Peyer's patch (tissue), 4 donors: ENCODE measurements at regions not wholly inside any gene's neighbourhood (a gene's known extent, or its start where the extent isn't known, plus 50 kb on each side); places are given as distances from the start of the nearest gene placed in this dataset.

Experiments used
- DNase-seq, 3 donors: peaks; one replicate each; pipeline ENCODE4 v3.0.0-alpha.2; 2017 to 2019
- H3K27ac ChIP-seq, 4 donors: fragments of 200-600 bp; sonication (generic); one replicate each; pipeline ENCODE4 v1.5.1; 2016 to 2019
- H3K27me3 ChIP-seq, 2 donors: fragments of 200-600 bp; sonication (generic); one replicate each; pipeline ENCODE4 v1.5.1; 2019
- H3K36me3 ChIP-seq, 3 donors: fragments of 200-600 bp; sonication (generic); one replicate each; pipeline ENCODE4 v1.5.1; 2016 to 2019
- H3K4me1 ChIP-seq, 4 donors: fragments of 200-600 bp; sonication (generic); one replicate each; pipeline ENCODE4 v1.5.1; 2016 to 2019
- H3K4me3 ChIP-seq, 4 donors: fragments of 200-600 bp; sonication (generic); 1 replicate in 3 of 4; 2 replicates in 1 of 4; pipeline ENCODE4 v1.5.1; 2016 to 2019; ENCODE audit warnings: mild to moderate bottlenecking in 1 of 4
- H3K9me3 ChIP-seq, 4 donors: fragments of 200-600 bp; sonication (generic); one replicate each; pipeline ENCODE4 v1.5.1; 2016 to 2019; ENCODE audit warnings: mild to moderate bottlenecking in 1 of 4
- CTCF ChIP-seq, 6 experiments: fragments of 450-650 bp in 4 of 6; fragments of 200-600 bp in 2 of 6; sonication (generic) in 1 of 6; IDR thresholded peaks; one replicate each; pipeline ENCODE4 v1.5.1; 2017 to 2019; ENCODE audit warnings: antibody characterized with exemption in 6 of 6, mild to moderate bottlenecking in 3 of 6, moderate library complexity in 1 of 6
- POLR2A ChIP-seq, 2 donors: fragments of 450-650 bp; IDR thresholded peaks; one replicate each; pipeline ENCODE4 v1.5.1; 2017; ENCODE audit warnings: antibody characterized with exemption in 2 of 2, mild to moderate bottlenecking in 2 of 2, moderate library complexity in 2 of 2

DNA sequence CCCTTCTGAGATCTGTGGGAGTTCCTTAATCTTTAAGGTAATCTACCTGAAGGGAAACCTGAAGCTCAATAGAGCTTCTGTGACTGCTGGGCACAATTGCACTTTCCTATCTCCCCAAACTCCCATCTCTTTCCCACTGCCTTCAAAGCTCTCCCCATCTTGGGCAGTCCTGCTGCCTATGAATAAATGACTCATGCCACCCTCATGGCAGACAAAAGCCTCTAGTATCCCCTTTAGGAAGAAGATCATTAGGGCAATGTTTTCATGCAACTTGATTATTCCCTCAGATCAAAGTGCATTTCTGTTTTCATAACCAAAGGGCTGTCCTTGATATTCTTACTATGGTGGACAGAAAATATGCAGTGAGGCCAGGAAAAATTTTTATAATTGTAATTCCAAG is 704.9 kb upstream of the LRRN3 start:
- Histone ChIP-seq H3K9me3 (no peaks in the 10 kb centered on the region), H3K4me3 (no peak overlapping the region), H3K36me3 (no peaks in the 10 kb centered on the region), H3K27me3 (no peaks in the 10 kb centered on the region), H3K27ac (no peak overlapping the region), H3K4me1 (no peaks in the 10 kb centered on the region)
- DNase-seq, result no peak
- TF ChIP-seq POLR2A (IDR thresholded peaks at IDR 0.05), result no peak
- no peak for TF ChIP-seq CTCF (IDR thresholded peaks at IDR 0.05)

DNA sequence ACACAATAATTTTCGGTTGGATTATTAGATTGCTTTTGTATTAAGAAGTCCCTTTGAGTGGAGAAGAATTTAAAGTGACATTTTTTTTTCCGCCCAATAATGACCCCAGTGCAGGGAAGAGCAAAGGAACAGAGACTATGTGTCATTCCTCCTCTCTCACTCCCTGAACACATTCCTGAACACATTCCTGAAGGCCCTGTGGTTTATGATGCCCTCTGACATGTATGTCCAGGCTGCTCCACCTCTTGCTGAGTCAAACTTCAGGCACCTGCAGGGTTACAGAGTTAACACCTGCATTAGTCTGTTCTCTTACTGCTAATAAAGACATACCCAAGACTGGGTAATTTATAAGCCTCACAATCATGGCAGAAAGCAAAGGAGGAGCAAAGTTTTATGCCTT is 704.0 kb upstream of the LRRN3 start:
- no peaks in the 10 kb centered on the region for H3K4me1 ChIP-seq
- no peak for DNase-seq
- H3K27ac ChIP-seq, result no peak overlapping the region
- no peaks in the 10 kb centered on the region for H3K9me3 ChIP-seq
- no peaks in the 10 kb centered on the region for H3K27me3 ChIP-seq
- H3K4me3 ChIP-seq, result no peak overlapping the region
- no peaks in the 10 kb centered on the region for H3K36me3 ChIP-seq
- TF ChIP-seq POLR2A (IDR thresholded peaks at IDR 0.05), result no peak
- TF ChIP-seq CTCF (IDR thresholded peaks at IDR 0.05), result no peak

GRCh38 chr7:110387689-110388088 is 703.2 kb upstream of the LRRN3 start:
- no peaks in the 10 kb centered on the region for H3K4me1 ChIP-seq
- no peak overlapping the region for H3K27ac ChIP-seq
- no peak for DNase-seq
- H3K4me3 ChIP-seq, result no peak overlapping the region
- no peaks in the 10 kb centered on the region for H3K9me3 ChIP-seq
- no peak for TF ChIP-seq CTCF (IDR thresholded peaks at IDR 0.05)
- no peak for TF ChIP-seq POLR2A (IDR thresholded peaks at IDR 0.05)
- H3K27me3 ChIP-seq, result no peaks in the 10 kb centered on the region
- no peaks in the 10 kb centered on the region for H3K36me3 ChIP-seq

DNA sequence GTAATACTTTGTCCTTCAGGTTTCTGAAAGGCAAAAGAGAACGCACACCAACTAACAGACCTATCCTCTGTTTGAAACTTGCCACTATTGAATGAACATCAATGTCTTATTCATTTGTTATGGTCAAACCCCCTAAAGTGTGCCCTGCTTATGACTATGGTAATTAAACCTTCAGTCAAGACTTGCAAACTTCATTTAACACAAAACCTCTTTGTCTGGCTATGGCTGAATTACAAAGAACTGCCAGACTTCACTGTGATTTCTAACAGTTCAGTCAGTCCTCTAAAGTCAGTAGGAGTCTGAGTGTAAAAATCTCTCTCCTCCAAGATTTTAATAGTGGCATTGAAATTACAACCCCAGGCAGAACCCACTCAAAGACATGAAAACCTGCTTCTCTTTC is 702.5 kb upstream of the LRRN3 start:
- no peak for DNase-seq
- H3K4me3 ChIP-seq, result no peak overlapping the region
- no peaks in the 10 kb centered on the region for H3K36me3 ChIP-seq
- H3K27ac ChIP-seq, result no peak overlapping the region
- no peak for TF ChIP-seq CTCF (IDR thresholded peaks at IDR 0.05)
- TF ChIP-seq POLR2A (IDR thresholded peaks at IDR 0.05), result no peak
- H3K4me1 ChIP-seq, result no peaks in the 10 kb centered on the region
- no peaks in the 10 kb centered on the region for H3K9me3 ChIP-seq
- no peaks in the 10 kb centered on the region for H3K27me3 ChIP-seq

DNA sequence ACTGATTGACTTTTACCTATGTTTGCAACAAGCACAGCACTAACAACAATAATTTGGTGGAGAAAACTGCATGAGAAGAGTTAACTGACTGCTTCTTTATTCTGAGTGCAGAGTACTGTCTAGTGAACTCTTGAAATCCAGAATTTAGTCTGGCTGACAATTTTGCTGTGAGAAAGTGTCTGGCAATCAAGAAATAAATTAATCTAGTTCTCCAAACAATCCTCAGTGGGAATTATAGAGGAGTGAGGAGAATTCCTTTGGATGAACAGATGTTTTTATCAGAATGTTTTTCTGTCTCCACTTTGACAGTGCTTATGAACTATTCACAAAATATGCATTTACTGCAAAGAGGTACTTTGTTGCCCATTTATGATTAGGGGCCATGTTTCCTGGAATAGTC is 694.9 kb upstream of the LRRN3 start:
- no peak for DNase-seq
- no peak overlapping the region for H3K4me3 ChIP-seq
- H3K9me3 ChIP-seq, result no peaks in the 10 kb centered on the region
- H3K36me3 ChIP-seq, result no peaks in the 10 kb centered on the region
- H3K27ac ChIP-seq, result no peak overlapping the region
- no peaks in the 10 kb centered on the region for H3K27me3 ChIP-seq
- H3K4me1 ChIP-seq, result no peaks in the 10 kb centered on the region
- no peak for TF ChIP-seq CTCF (IDR thresholded peaks at IDR 0.05)

DNA sequence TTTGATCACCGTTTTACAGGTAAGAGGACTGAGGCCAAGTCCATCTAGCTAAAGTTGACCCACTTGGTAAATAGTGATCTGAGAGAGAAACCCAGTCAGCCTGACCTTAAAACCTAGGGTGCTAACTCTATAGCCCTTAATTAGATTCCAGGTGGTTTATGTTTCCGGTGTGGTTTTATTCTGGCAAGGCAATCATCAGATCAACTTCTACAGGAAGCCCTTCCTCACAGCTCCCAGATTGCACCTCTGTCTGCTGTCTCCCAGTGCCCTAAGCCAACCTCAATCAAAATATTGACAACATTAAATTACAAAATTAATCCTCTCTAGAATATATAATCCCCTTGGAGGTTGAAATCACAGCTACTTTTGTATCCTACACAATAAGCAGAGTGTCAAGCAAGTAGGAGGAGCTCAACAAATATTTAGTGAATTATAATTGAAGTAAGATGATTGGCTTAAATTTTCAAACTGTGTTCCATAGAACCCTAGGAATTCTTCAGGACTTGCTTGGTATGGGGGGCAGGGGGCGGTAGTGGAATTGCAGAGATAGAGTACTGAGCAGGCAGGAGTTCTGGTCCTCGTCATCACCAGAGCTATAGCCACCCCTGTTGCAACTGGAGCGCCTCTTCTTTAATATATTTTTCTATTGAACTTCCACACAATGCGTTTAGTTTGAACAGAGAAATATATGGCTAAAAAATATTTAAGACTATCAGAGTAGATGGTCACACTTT is 692.8 kb upstream of the LRRN3 start:
- H3K9me3 ChIP-seq, result no peaks in the 10 kb centered on the region
- no peak for DNase-seq
- no peak overlapping the region for H3K4me3 ChIP-seq
- no peaks in the 10 kb centered on the region for H3K36me3 ChIP-seq
- H3K4me1 ChIP-seq, result no peaks in the 10 kb centered on the region
- H3K27ac ChIP-seq, result no peak overlapping the region
- no peaks in the 10 kb centered on the region for H3K27me3 ChIP-seq
- TF ChIP-seq CTCF (IDR thresholded peaks at IDR 0.05) (no peak), POLR2A (IDR thresholded peaks at IDR 0.05) (no peak)
